SJSA1 (cell line): ENCODE measurements at regions not wholly inside any gene's neighbourhood (a gene's known extent, or its start where the extent isn't known, plus 50 kb on each side); places are given as distances from the start of the nearest gene placed in this dataset.

Experiments used
- DNase-seq, 2 experiments: peaks; one replicate each; pipeline ENCODE4 v3.0.0-alpha.2; 2015 to 2020; ENCODE audit warnings: low spot score in 2 of 2, low read depth in 1 of 2
- H3K27ac ChIP-seq: fragments of 250-450 bp; sonication (Bioruptor Pico); 2 replicates; pipeline ENCODE4 v1.5.1; 2020; ENCODE audit warnings: mild to moderate bottlenecking, moderate library complexity
- H3K27me3 ChIP-seq: fragments of 250-450 bp; sonication (Bioruptor Pico); replicated peaks from 2 replicates; pipeline ENCODE4 v1.5.1; 2020; ENCODE audit warnings: mild to moderate bottlenecking, moderate library complexity
- H3K36me3 ChIP-seq: fragments of 250-450 bp; sonication (Bioruptor Pico); 2 replicates; pipeline ENCODE4 v1.5.1; 2020; ENCODE audit warnings: mild to moderate bottlenecking
- H3K4me1 ChIP-seq: fragments of 250-450 bp; sonication (Bioruptor Pico); replicated peaks from 2 replicates; pipeline ENCODE4 v1.6.1; 2021; ENCODE audit warnings: mild to moderate bottlenecking
- H3K4me3 ChIP-seq: fragments of 250-450 bp; sonication (Bioruptor Pico); 2 replicates; pipeline ENCODE4 v1.5.1; 2020; ENCODE audit warnings: mild to moderate bottlenecking
- H3K9me3 ChIP-seq: fragments of 250-450 bp; sonication (Bioruptor Pico); replicated peaks from 2 replicates; pipeline ENCODE4 v1.5.1; 2020; ENCODE audit warnings: mild to moderate bottlenecking

DNA sequence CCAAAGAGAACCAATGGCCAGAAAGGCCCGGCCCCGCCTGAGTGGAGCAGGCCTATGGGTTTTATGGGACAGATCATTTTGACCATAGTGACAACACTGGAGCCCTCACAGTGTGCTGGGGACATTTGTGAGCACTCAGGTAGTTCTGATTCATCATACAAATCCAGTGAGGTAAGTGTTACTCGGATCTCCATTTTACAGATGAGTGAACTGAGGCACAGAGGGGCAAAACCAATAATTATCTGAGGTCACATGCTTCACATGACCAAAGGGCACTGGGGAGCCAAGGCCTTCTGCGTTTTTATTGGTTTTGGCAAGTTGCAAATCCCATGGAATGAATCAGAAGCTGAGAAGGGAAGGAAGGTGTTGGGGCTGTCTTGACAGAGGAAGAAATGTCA is 111.5 kb upstream of the MGAT5 start:
- H3K27me3 ChIP-seq: no peaks in the 10 kb centered on the region
- H3K4me3 ChIP-seq: no peak overlapping the region
- no peaks in the 10 kb centered on the region for H3K9me3 ChIP-seq
- no peak for DNase-seq
- H3K27ac ChIP-seq: no peak overlapping the region
- peaks cover 12% of the 10 kb centered on the region for H3K4me1 ChIP-seq
- H3K36me3 ChIP-seq: no peaks in the 10 kb centered on the region

DNA sequence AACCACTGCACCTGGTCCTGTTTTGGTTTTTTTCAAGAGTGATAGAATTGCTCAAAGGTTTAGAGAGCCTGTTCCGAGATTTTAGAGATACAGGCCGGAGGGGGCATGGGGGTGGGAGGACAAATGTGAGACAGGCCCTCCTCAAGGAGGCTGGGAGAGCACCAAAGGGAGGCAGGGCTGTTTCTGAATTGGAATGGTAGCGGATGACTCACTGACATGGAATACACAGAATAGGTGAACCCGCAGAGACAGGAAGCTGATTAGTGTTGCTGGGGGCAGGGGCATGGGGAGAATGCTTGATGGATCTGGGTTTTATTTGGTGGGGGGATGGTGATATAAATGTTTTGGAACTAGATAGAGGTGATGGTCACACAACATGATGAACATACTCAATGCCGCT is 111.0 kb upstream of the MGAT5 start:
- H3K27ac ChIP-seq: no peak overlapping the region

DNA sequence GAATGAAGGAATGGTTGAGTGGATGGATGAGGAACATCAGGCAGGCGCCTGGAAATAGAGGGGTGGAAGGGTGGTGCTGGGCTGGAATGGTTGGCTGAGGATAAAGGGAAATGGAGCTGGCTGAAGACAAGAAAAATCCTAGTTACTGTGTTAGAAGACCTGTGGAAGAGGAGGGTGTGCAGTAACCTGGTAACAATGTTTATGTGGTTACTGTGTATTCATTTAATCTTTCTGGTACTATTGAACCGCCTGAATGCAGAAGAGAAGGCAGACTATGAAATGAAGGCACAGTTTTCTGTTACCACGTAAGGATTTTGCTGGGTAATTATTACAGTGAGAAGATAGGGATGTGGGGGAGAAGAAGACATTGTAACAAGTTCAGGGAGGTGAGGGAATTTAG is 110.3 kb upstream of the MGAT5 start:
- H3K27me3 ChIP-seq: no peaks in the 10 kb centered on the region

More for the DNA sequence above, 111.0 kb upstream of the MGAT5 start:
- Histone ChIP-seq H3K4me3 (no peak overlapping the region), H3K4me1 (peaks cover 12% of the 10 kb centered on the region; the same call in 1 of the 2 replicates), H3K27me3 (no peaks in the 10 kb centered on the region), H3K9me3 (no peaks in the 10 kb centered on the region), H3K36me3 (no peaks in the 10 kb centered on the region)
- no peak for DNase-seq

DNA sequence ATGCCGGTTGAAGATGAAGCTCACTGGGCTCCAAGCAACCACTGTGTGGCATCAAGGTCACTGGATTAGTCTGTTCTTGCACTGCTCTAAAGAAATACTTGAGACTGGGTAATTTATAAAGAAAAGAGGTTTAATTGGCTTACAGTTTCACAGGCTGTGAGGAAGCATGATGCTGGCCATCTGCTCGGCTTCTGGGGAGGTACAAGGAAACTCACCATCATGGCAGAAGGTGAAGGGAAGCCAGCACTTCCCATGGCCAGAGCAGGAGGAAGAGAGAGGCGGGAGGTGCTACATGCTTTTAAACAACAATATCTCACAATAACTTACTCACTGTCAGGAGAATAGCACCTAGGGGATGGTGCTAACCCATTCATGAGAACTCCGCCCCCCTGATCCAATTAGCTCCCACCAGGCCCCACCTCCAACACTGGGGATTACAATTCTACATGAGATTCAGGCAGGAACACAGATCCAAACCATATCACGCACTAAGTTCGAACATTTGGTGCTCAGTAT is 109.7 kb upstream of the MGAT5 start:
- DNase-seq: no peak
- peaks cover 12% of the 10 kb centered on the region; the same call in 1 of the 2 replicates for H3K4me1 ChIP-seq
- no peaks in the 10 kb centered on the region for H3K36me3 ChIP-seq
- no peaks in the 10 kb centered on the region for H3K27me3 ChIP-seq
- no peak overlapping the region for H3K4me3 ChIP-seq
- no peak overlapping the region for H3K27ac ChIP-seq
- H3K9me3 ChIP-seq: no peaks in the 10 kb centered on the region

More for the DNA sequence above, 110.3 kb upstream of the MGAT5 start:
- Histone ChIP-seq H3K4me1 (peaks cover 12% of the 10 kb centered on the region; the same call in 1 of the 2 replicates), H3K9me3 (no peaks in the 10 kb centered on the region), H3K36me3 (no peaks in the 10 kb centered on the region), H3K4me3 (no peak overlapping the region), H3K27ac (no peak overlapping the region)
- no peak for DNase-seq

DNA sequence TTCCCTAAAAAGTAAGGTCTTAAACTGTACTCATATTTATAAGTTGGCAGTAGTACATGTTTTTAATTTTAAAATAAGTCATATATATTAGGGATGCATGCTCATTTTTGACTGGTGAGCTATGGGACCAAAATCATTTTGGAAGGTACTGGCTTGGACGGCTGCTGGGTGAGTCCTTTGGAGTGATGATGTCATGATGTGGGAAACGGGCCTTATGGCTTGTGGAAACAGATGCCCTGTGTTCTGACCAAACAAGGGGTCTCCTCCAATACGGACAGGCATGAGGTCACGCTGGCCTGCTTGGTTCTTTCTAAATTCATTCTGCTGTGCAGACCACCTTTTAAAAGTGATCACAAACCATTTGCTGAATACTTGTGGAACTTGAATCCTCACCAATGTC is 109.2 kb upstream of the MGAT5 start:
- no peak overlapping the region for H3K27ac ChIP-seq
- peaks cover 12% of the 10 kb centered on the region; the same call in 1 of the 2 replicates for H3K4me1 ChIP-seq
- no peaks in the 10 kb centered on the region for H3K36me3 ChIP-seq
- no peaks in the 10 kb centered on the region for H3K9me3 ChIP-seq
- no peaks in the 10 kb centered on the region for H3K27me3 ChIP-seq
- DNase-seq: no peak
- no peak overlapping the region for H3K4me3 ChIP-seq

DNA sequence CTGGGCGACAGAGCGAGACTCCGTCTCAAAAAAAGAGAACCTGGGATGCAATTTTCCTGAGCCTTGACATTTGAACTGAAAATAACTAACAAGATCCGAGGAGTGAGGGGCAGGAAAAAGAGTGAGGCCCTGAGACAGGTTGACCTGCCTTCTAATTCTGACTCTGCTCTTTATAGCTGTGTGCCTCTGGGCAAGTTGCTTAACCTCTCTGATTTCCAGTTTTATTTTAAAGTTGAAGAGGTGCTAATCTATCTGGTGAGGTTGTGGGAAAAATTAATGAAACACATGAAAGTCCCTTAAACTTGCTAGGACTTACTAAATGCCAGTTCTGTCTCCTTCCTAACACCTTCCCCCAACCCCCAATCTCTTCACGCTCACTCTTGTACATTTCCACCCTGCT is 108.4 kb upstream of the MGAT5 start:
- Histone ChIP-seq H3K4me3 (no peak overlapping the region), H3K4me1 (peaks cover 12% of the 10 kb centered on the region; the same call in 1 of the 2 replicates), H3K27ac (no peak overlapping the region), H3K27me3 (no peaks in the 10 kb centered on the region), H3K9me3 (no peaks in the 10 kb centered on the region), H3K36me3 (no peaks in the 10 kb centered on the region)
- no peak for DNase-seq

DNA sequence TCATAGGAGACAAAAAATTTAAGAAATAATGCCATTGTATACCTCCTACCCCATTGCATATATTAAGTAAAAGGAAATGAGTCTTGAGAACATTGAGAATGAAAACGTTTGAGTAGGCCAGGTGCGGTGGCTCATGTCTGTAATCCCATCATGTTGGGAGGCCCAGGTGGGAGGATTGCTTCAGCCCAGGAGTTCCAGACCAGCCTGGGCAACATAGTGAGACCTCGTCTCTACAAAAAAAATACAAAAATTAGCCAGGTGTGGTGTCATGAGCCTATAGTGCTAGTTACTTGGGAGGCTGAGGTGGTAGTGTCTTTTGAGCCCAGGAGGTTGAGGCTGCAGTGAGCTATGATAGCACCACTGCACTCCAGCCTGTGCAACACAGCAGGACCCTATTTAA is 107.7 kb upstream of the MGAT5 start:
- Histone ChIP-seq H3K27me3 (no peaks in the 10 kb centered on the region), H3K36me3 (no peaks in the 10 kb centered on the region), H3K4me3 (no peak overlapping the region), H3K9me3 (no peaks in the 10 kb centered on the region), H3K4me1 (peaks cover 12% of the 10 kb centered on the region; the same call in 1 of the 2 replicates), H3K27ac (no peak overlapping the region)
- no peak for DNase-seq

DNA sequence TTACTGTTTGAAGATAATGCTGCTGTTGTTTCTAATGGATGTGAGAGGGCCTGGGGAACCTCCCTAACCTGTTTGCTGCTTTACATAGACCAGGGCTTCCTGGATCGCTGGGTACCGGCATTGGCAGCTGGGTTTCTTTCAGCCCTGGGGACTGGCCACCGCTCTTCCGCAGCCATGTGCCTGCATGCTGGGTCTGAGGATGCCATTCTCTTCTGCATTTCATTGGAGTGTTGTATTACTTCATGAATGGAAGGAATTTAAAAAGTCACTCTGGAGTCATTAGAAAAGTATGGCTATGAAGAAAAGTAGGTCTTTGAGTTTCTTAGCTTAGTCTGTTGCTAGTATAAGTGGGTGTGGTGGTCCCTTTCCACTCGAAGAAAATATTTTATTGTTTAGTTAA is 107.3 kb upstream of the MGAT5 start:
- Histone ChIP-seq H3K27ac (no peak overlapping the region), H3K4me3 (no peak overlapping the region)

DNA sequence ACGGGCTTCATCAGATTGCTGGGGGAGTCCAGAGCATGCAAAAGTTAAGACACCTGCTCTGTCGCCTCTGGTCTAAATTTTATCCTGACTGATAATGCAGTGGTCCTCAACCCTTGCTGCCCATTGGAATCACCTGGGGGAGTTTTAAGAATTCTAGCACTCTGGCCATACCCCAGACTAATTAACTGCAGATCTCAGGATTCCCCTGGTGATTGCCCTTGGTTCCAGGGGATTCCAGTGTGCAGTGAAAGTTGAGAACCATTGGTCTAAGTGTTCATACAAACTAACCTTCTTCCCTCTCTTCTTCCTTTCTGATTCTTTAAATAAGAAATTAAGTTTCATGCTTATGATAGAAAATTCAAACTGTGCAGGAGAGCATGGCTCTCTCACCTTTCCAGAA is 105.7 kb upstream of the MGAT5 start:
- Histone ChIP-seq H3K27ac (no peak overlapping the region), H3K4me3 (no peak overlapping the region), H3K9me3 (no peaks in the 10 kb centered on the region), H3K36me3 (no peaks in the 10 kb centered on the region), H3K4me1 (peaks cover 4% of the 10 kb centered on the region; the same call in 1 of the 2 replicates), H3K27me3 (no peaks in the 10 kb centered on the region)
- no peak for DNase-seq

More for the DNA sequence above, 107.3 kb upstream of the MGAT5 start:
- H3K27me3 ChIP-seq: no peaks in the 10 kb centered on the region
- no peak for DNase-seq
- peaks cover 12% of the 10 kb centered on the region; the same call in 1 of the 2 replicates for H3K4me1 ChIP-seq
- H3K36me3 ChIP-seq: no peaks in the 10 kb centered on the region
- no peaks in the 10 kb centered on the region for H3K9me3 ChIP-seq

DNA sequence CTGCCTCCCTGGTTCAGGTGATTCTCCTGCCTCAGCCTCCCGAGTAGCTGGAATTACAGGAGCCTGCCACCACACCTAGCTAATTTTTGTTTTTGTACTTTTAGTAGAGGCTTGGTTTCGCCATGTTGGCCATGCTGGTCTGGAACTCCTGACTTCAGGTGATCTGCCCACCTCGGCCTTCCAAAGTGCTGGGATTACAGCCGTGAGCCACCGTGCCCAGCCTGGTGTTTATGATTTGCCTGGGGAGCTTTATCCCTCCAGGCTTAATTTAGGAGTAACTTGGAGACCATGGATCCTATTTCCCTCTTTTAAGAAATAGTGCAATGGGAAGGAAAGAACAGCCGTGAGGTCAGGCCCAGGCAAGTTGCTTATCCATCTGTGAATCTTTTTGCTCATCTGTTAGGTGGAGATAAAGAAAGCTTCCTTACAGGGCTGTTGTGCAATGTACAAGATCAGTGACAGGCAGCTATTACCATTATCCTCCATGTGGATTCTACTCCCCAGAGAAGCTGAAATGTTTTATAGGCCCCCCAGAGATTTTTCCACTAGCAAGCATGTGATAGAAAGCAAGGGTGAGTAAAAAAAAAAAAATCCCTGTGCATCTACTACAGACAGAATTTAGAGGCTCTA is 104.9 kb upstream of the MGAT5 start:
- Histone ChIP-seq H3K9me3 (no peaks in the 10 kb centered on the region), H3K36me3 (no peaks in the 10 kb centered on the region), H3K4me3 (no peak overlapping the region), H3K4me1 (peaks cover 4% of the 10 kb centered on the region; the same call in 1 of the 2 replicates), H3K27ac (no peak overlapping the region), H3K27me3 (no peaks in the 10 kb centered on the region)
- DNase-seq: no peak

DNA sequence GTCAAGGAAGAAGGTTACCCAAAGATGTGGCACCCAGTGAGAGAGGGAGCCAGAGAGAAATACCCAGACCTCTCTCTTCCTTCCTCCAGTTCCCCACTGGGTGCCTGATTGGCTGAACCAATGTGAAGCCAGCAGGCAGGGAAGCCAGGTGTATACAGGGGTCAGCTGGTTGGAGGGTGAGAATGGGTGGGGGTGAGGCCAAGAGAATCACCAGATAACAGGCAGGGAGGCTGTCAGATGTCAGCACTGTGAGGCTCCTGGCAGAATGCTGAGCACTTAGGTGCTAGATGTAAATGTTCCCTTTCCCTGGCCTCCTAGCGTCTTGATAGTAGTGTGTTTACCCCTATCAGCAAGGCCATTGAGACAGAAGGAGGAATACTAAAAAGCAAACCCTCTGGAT is 104.0 kb upstream of the MGAT5 start:
- Histone ChIP-seq H3K36me3 (no peaks in the 10 kb centered on the region), H3K4me3 (no peak overlapping the region), H3K9me3 (no peaks in the 10 kb centered on the region), H3K4me1 (peaks cover 4% of the 10 kb centered on the region; the same call in 1 of the 2 replicates), H3K27me3 (no peaks in the 10 kb centered on the region), H3K27ac (no peak overlapping the region)
- no peak for DNase-seq

DNA sequence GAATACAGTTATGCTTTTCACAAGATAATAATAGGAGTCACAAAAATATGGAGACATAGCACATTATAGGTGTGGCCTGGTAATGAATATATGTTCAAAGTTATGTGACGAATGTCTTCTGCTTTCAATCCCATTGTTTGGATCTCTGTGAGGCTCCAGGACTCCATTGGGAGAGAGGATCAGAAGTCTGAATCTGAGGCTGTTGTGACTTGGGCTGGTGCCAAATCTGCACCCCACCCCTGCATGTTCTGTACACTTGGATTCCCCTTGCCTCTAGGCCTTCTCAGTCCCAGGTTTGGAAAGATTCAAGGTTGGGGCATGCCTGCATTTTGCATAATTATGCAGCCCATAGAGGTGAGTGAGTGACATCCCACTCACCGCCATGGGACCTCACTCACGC is 103.1 kb upstream of the MGAT5 start:
- DNase-seq: no peak
- H3K9me3 ChIP-seq: no peaks in the 10 kb centered on the region
- H3K27me3 ChIP-seq: no peaks in the 10 kb centered on the region
- H3K4me3 ChIP-seq: no peak overlapping the region
- H3K36me3 ChIP-seq: no peaks in the 10 kb centered on the region
- peaks cover 4% of the 10 kb centered on the region; the same call in 1 of the 2 replicates for H3K4me1 ChIP-seq
- no peak overlapping the region for H3K27ac ChIP-seq

DNA sequence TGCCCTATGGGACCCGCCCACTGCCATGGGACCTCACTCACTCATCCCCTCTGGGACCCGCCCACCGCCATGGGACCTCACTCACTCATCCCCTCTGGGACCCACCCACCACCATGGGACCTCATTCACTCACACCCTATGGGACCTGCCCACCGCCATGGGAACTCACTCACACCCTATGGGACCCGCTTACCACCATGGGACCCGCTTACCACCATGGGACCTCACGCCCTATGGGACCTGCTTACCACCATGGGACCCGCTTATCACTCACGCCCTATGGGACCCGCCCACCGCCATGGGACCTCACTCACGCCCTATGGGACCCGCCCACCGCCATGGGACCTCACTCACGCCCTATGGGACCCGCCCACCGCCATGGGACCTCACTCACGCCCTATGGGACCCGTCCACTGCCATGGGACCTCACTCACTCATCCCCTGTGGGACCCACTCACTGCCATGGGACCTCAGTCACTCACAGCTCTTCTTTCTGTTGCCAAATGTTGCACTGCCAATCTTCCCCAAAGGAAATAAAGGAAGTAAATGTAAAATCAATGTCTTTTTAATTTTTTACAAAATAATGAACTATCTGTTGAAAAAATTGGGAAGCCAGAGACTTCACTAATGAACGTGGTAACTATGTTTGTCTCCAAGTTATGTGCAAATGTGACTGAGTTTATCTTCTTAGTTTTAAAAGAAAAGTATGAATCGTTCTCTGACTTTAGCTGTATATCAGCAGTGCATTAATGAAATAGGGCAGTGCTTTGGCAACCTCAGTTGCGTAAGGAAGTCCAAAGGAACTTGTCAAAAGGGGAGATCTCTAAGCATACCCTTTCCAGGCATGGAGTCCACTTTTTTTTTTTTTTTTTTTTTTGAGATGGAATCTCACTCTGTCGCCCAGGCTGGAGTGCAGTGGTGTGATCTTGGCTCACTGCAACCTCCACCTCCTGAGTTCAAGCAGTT is 101.5 kb upstream of the MGAT5 start:
- H3K27ac ChIP-seq: no peak overlapping the region
- H3K27me3 ChIP-seq: no peaks in the 10 kb centered on the region
- H3K9me3 ChIP-seq: no peaks in the 10 kb centered on the region
- DNase-seq: no peak
- no peaks in the 10 kb centered on the region for H3K4me1 ChIP-seq
- no peak overlapping the region for H3K4me3 ChIP-seq
- no peaks in the 10 kb centered on the region for H3K36me3 ChIP-seq
